ENCODE measurements at regions not wholly inside any gene's neighbourhood (a gene's known extent, or its start where the extent isn't known, plus 50 kb on each side); places are given as distances from the start of the nearest gene placed in this dataset.

DNA sequence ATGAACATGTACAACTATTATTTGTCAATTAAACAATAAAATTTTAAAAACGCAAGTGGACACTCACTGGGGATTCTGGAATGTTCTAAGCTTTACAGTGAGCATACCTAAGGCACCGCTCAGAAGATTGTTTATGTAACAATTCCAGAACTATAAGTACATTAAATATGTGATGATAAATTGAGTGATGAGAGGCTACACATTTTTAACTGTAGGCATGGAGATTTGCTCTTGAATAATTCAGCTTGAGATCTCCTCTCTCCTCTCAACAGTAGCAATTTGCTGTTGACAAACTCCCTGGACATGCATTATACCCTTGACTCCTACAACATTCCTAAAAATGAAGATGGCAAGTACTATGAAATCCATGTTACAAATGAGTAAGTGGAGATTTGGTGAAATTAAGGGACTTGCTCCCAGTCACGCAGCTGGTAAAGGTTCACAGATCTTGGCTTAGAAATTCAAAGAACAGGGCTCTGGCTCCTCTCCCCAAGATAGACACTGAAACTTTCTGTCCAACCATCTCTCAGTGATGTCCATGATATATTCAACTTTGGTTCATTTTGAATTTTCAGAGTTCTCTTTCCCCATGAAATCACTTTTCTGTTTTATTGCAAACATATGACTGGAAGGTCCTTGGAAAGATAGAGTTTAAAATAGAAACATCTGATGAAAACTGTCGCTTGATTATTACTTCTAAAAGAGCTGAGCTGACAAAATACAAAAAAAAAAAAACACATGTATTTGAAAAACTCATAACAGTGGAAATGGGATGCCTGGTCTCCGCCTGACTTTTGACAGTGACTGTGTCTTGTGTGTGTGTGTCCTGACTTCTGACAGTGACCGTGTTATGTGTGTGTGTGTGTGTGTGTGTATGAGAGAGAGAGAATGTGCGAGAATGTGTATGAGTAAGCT, 488.3 kb downstream of the TNS3 start:
- ATAC-seq (ENCODE audit: poor library complexity) (no peak), DNase-seq (no peak)
- Mint-ChIP-seq H3K4me3 (no peak overlapping the region), H3K4me1 (ENCODE audit: low read depth) (no peaks in the 10 kb centered on the region), H3K36me3 (ENCODE audit: low read depth) (no peaks in the 10 kb centered on the region), H3K9me3 (no peaks in the 10 kb centered on the region), H3K27ac (no peak overlapping the region), H3K27me3 (peaks cover 11% of the 10 kb centered on the region)
- intact Hi-C loops (cut with DNase I, micrococcal nuclease) = no loop called here
- H3K9me3 ChIP-seq (ENCODE audit: control insufficient read depth in 1 of 2, insufficient read depth in 1 of 2, low read length in 2 of 2) = no peaks in the 10 kb centered on the region
- no peaks in the 10 kb centered on the region for H3K36me3 ChIP-seq (ENCODE audit: insufficient read depth, low read length)
- ChIA-PET CTCF (no interaction called here), POLR2A (no interaction called here)
- no peak for TF ChIP-seq CTCF (IDR thresholded peaks at IDR 0.05)
- H3K4me1 ChIP-seq (ENCODE audit: insufficient read depth, low read length) = peaks cover 2% of the 10 kb centered on the region
- H3K27ac ChIP-seq (ENCODE audit: low read depth in 1 of 2, low read length in 2 of 2) = no peak overlapping the region
- peaks cover 0 to 4% of the 10 kb centered on the region in 2 experiments for H3K27me3 ChIP-seq (ENCODE audit: control insufficient read depth in 1 of 2, insufficient read depth in 2 of 2, low read length in 2 of 2)
- H3K4me3 ChIP-seq (ENCODE audit: low read length) = no peak overlapping the region

GRCh38 chr7:47092336-47092735, 489.6 kb downstream of the TNS3 start:
- peaks cover 11% of the 10 kb centered on the region for H3K27me3 Mint-ChIP-seq
- no peaks in the 10 kb centered on the region for H3K36me3 ChIP-seq (ENCODE audit: insufficient read depth, low read length)
- H3K36me3 Mint-ChIP-seq (ENCODE audit: low read depth) = no peaks in the 10 kb centered on the region
- H3K4me3 ChIP-seq (ENCODE audit: low read length) = no peak overlapping the region
- H3K4me3 Mint-ChIP-seq = no peak overlapping the region
- ChIA-PET CTCF (interaction anchor here (1.3 kb wide), 1 partner anchor 13 kb away, joined by 3 read pairs; no protein-coding TSS in a partner anchor), POLR2A (no interaction called here)
- H3K4me1 ChIP-seq (ENCODE audit: insufficient read depth, low read length) = peaks cover 3% of the 10 kb centered on the region
- H3K27ac Mint-ChIP-seq = no peak overlapping the region
- ATAC-seq (ENCODE audit: poor library complexity) (no peak), DNase-seq (no peak)
- no peaks in the 10 kb centered on the region for H3K9me3 Mint-ChIP-seq
- peaks cover 0 to 5% of the 10 kb centered on the region in 2 experiments for H3K9me3 ChIP-seq (ENCODE audit: control insufficient read depth in 1 of 2, insufficient read depth in 1 of 2, low read length in 2 of 2)
- H3K4me1 Mint-ChIP-seq (ENCODE audit: low read depth) = no peaks in the 10 kb centered on the region
- TF ChIP-seq CTCF (IDR thresholded peaks at IDR 0.05) = no peak
- H3K27ac ChIP-seq (ENCODE audit: low read depth in 1 of 2, low read length in 2 of 2) = no peak overlapping the region
- intact Hi-C loops (cut with DNase I, micrococcal nuclease) = no loop called here
- H3K27me3 ChIP-seq (ENCODE audit: control insufficient read depth in 1 of 2, insufficient read depth in 2 of 2, low read length in 2 of 2) = peaks cover 0 to 4% of the 10 kb centered on the region in 2 experiments

- no peak overlapping the region for H3K27ac Mint-ChIP-seq
- Histone ChIP-seq H3K9me3 (ENCODE audit: control insufficient read depth in 1 of 2, insufficient read depth in 1 of 2, low read length in 2 of 2) (peaks cover 0 to 5% of the 10 kb centered on the region in 2 experiments), H3K27me3 (ENCODE audit: control insufficient read depth in 1 of 2, insufficient read depth in 2 of 2, low read length in 2 of 2) (peaks cover 0 to 4% of the 10 kb centered on the region in 2 experiments), H3K27ac (ENCODE audit: low read depth in 1 of 2, low read length in 2 of 2) (no peak overlapping the region), H3K4me1 (ENCODE audit: insufficient read depth, low read length) (peaks cover 3% of the 10 kb centered on the region), H3K36me3 (ENCODE audit: insufficient read depth, low read length) (no peaks in the 10 kb centered on the region), H3K4me3 (ENCODE audit: low read length) (no peak overlapping the region)
- no peaks in the 10 kb centered on the region for H3K4me1 Mint-ChIP-seq (ENCODE audit: low read depth)
- DNase-seq (no peak), ATAC-seq (ENCODE audit: poor library complexity) (no peak)
- TF ChIP-seq CTCF (IDR thresholded peaks at IDR 0.05) = no peak
- intact Hi-C loops (cut with DNase I, micrococcal nuclease) = no loop called here
- H3K27me3 Mint-ChIP-seq = peaks cover 11% of the 10 kb centered on the region
- no peak overlapping the region for H3K4me3 Mint-ChIP-seq
- POLR2A ChIA-PET = no interaction called here
- no peaks in the 10 kb centered on the region for H3K36me3 Mint-ChIP-seq (ENCODE audit: low read depth)
- H3K9me3 Mint-ChIP-seq = no peaks in the 10 kb centered on the region
- CTCF ChIA-PET = no interaction called here
Observed at GRCh38 chr7:47091141-47091540, 490.8 kb downstream of the TNS3 start.

Measured in CD4-positive, alpha-beta T cell (primary cell).